HG02678 (cell line): ENCODE measurements at regions not wholly inside any gene's neighbourhood (a gene's known extent, or its start where the extent isn't known, plus 50 kb on each side); places are given as distances from the start of the nearest gene placed in this dataset.
A peak's percentile ranks its signal among the peaks of the same experiment; 100 is the strongest.
"Not testable (repeated sequence)": the region's sequence is repeated elsewhere in the genome, so short reads cannot be mapped to it uniquely, and the experiment has no call there.

Experiments used
- ATAC-seq: cut with Tn5 transposase; IDR thresholded peaks from one replicate; pipeline ENCODE4 v1.9.1; 2021; ENCODE audit warnings: mild to moderate bottlenecking, moderate library complexity; ENCODE audit not compliant: unreplicated experiment

DNA sequence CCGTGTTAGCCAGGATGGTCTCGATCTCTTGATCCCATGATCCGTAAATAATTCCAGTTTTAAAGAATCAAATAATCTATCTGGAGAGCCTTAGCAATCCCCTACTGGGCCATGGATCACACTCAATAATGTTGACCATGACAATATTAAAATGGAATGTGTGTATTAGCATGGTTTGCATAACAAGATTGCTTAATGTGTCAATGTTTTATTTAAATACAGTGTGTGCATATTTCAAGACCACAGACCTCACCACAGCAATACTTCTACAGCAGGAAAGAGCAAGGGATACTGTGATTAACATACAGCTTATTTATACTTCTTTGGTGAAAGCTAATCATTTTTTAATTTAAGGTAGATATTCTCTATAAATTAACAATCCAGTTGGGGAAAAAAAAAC is 470.4 kb downstream of the TFAP2B start:
- ATAC-seq, result no peak

DNA sequence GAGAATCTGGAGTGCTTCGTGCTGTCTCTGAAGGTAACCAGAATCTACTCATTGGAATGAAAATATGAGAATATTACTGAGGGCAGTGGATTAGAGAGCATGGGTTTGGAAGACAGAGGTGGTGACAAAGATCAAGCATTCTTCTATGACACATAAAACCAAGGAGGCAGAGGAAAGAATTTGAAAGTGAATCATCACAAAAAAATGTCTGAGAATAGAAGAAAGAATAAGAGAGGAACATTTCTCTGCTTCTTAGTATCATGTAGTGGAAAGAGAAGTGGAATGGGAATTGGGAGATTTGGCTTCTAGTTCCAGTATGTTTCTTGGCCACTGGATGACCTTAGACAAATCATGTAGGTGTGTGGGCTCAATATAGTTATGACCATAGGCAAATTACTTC is 474.0 kb downstream of the TFAP2B start:
- no peak for ATAC-seq

DNA sequence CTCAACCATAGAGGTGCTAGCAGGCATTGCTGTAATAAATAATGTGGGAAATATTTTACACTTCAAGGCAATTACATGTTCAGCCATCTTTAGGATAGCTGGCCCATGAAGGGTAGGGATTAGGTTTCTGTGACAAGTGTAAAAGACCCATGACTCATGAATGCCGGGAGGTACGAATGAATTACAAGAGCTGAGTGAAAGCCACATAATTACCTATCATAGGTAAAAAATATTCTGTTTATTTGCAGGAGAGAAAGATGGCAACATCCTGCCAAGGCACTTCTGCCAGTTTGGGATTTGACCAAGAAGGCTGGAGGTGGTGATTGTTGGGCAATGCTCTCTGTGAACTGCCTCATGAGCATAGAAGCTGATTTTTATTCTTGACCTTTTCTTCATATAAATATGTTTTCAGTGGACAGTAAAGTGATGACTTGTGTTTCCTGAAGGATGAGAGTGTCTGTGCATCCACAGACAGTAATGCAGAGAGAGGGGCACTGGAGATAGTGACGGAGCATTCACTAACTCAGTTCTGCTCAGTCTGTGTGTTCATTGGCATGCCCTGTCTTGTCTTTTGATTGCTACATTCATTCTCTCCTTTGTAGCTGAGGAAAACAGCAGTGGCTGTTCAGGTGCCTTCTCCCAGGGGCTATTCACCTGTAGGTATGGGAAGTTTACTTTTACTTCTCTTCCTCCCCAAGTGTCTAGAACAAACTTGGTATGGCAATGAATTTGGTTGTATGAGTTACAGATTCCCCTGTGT is 481.1 kb downstream of the TFAP2B start:
- ATAC-seq, result no peak

DNA sequence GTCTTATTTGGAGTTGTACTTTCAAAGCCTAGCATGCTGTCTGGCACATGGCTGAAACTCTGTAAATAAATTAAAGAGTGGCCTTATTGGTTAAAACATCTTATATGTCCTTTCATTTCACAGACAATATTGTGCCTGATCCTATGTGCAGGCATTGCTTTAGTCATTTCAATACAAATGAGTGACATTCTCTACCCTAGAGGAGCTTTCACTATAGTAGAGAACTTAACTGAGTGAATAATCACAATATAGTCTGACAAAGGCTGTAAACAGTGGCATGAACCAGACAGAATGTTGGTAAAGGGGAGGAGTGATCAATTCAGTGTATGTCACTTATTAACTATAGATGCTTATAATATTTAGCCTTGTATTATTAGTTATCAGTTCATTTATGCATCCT is 481.8 kb downstream of the TFAP2B start:
- ATAC-seq, result peak; percentile 49

DNA sequence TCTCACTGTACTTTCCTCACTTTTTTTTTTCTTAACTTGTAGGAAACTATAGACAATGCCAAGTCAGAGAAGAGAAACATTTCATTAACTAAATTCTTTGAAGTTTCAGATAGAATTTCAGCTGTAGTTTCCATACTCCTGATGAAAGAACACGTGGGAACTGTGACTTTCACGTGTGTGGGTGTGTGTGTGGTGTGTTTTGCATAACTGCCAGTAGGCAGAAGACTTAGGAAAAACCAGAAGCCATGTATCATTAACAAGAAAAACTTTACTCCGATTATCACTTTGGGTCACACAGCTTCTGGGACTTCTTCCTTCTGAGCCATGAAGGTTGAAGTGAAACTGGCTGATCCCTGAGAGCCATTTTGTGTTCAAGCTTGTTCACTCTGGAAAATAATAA is 483.3 kb downstream of the TFAP2B start:
- peak; percentile 71 for ATAC-seq

DNA sequence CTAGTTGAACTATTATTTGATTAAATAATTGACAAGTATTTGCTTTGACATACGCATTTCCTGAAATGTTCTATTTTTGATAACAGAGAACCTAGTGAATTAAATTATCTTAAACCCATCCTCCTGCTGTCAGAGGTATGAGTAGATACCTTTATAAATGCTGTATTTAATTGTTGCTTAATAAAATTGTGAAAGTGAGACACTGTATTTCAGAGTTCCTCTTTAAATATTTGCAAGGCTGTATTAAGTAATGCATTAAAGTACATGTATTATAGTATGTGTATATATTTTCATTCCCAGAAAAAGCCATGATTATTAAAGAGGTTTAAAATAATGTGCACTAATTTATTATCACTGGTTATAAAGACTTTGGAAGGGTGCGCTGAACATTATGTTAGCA is 483.8 kb downstream of the TFAP2B start:
- no peak for ATAC-seq

DNA sequence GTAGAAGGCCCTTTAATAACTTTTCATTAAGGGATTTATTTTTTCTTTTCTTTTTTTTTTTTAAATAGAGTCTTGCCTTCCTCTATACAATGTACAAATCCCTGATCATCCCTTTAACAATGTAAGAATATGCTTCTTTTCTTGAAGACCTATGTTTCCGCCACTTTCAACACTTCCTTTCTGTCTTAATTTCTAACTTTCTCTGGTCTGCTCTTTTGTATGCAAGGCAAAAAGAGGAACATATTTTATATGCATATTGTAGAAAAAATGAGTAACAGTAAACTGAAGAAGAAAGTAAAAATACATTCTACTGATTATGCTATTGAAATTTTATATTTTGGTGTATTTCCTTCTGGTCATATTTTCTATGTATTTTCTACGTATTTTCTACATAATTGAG is 484.7 kb downstream of the TFAP2B start:
- no peak for ATAC-seq

DNA sequence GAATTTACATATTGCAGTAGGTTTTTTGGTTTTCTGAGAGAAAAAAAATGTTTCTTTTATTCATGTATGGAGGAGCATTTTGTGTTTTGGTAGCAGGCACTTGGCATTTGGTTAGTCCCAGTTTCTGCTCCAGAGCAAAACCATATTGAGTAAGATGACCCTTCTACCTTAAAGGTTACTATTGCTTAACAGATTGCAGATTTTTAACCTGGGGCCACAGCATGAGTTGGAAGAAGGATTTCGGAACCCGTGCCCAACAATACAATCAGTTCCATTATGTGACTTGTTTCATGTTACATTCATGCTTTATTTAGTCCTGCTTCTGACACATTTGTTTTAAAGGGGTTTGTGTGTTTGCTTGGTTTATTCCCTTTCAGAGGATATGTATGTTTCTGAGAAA is 496.3 kb downstream of the TFAP2B start:
- no peak for ATAC-seq

DNA sequence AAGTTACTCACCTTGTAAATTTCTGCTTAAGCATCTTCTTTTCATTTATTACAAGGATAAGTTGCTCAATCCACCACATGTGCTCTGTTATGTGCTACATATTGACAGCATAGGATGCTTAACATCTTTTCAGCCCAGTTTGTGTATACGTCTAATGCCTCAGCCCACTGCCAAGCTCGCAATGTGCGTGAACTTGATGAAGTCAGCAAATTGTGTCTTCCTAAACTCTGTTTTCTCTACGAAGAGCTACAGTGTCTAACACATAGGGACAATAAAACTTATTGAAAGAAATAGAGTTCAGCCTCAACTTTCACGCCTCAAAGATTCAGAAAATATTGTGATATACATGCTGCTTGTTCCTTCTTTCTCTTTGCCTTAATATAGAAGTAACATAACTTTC is 500.0 kb downstream of the TFAP2B start:
- ATAC-seq, result no peak

DNA sequence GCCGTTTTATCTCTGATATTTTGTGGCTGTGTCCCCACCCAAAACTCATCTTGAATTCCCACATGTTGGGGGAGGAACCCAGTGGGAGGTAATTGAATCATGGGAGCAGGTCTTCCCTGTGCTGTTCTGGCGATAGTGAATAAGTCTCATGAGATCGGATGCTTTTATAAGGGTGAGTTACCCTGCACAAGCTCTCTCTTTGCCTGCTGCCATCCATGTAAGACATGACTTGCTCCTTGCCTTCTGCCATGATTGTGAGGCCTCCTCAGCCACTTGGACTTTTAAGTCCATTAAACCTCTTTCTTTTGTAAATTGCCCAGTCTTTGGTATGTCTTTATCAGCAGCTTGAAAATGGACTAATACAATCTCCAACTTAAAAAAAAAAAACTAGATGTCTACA is 502.8 kb downstream of the TFAP2B start:
- ATAC-seq, result not testable (repeated sequence)

DNA sequence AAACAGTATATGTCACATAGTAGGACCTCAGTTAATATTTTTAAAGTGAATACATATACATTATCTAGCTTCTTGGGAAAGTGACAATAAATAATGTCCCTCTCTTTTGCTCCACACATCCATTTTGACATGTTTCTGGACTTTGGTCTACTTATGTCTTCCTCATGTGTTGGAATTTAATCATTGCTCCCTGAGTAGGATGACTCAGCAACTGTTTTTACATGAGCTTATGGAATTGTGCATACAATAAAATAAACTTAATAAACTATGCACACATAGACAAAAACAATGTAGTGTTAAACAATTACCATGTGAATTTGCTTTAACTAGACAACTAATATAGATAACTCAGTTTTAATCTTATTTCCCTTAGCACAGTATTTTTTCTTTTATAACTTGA is 503.8 kb downstream of the TFAP2B start:
- no peak for ATAC-seq

DNA sequence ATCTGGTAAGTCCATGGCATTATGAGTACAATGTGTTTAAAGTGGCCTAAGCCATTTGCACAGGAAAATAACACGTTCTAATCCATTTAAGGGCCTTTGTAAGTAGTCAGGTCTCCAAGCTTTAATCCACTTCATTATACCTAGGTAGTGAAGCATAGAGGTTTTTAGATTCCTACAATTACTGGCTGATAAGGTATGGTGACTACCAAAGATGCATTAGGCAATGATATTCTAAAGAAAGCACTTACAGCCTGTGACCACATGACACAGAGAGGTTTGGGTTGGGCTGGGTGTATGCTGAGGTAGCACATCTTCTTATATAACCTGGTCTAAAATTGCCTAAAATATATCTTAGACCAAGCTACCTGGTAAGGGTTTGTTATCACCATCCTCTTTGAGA is 504.4 kb downstream of the TFAP2B start:
- ATAC-seq, result no peak

DNA sequence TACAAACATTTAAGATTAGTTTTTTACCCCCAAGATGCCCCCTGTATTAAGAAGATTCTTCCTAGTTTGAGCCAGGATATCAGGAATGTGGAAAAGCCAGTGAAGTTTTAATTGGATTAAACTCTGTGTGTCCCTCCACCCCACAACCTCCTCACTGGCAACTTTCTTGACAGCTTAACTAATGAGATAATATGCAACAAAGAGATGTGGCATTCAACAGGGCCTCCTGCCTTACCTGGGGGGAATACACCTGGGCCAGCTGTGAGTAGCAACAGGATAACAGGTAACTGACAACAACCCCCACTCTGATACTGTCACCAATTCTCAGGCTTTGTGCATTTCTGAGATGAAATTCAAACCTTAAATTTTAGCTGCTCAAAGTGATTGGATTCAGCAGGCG is 512.3 kb downstream of the TFAP2B start:
- ATAC-seq, result no peak

DNA sequence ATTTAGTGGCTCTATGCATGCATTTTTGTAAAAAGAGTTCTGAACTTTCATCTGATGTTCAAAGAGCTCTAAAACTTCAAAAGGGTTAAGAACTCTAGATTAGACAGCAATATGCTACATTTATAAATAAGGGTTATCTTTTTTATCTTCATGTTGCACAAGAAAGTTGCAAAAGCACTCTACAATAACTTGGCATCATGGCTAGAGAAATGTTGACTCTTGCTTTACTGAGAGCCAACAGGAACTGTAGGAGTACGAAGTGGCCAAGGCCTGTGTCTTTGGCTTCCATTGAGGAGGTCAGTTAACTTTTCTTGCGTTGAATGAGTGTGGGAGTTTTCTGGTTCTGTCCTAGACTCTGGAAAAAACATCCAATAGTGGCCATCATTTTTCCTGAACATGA is 516.9 kb downstream of the TFAP2B start:
- no peak for ATAC-seq

DNA sequence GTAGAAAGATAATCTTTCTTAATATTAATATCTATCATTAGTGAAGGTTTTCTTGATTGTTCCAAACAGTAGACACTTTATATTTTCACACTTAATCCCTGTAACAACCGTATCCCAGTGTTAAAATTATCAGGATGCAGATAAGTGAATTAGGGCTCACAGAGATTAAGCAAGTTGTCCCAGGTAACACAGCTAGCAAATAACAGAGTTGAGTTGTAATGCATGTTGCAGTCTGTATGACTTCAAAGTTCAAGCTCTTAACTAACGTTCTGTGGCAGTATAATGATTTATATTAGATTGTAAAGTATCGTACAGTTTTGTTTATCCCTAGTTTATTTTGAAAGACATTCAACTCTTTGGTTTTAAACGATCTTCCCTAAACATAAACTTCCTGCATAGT is 517.5 kb downstream of the TFAP2B start:
- ATAC-seq, result no peak

DNA sequence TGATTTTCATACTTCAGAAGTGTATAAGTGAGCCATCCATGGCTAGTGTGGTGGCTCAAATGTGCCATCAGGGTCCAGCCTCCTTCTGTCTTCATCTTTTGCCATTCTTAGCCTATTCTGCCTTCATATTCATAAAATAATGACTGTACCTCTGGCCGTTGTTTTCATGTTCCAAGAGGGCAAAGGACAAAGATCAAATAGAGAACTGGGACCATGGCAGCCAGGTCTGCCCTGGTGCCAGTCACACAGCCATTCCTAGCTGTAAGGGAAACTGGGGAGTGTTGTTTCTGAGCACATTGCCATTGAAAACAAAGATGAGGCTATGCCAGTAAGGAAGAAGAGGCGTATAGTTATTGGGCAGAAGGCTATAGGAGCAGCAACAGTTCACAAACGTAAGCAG is 518.6 kb downstream of the TFAP2B start:
- no peak for ATAC-seq

DNA sequence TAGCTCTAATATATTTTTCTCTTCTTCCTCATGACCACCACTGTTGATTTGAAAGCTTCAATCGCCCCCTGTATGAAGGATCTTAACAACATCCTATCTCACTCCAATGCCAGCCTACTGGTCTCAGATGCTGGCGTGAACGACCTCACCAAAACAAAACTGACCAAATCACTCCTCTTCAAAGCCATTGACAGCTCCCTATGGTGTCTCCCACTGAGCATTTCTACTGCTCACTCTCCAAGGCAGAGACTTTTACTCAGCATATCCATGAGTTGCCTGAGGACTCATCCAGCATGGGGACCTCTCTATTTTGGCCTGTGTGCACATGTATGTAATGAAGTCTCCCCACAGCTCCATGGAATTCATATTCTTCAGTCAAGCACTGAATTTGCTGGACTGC is 520.4 kb downstream of the TFAP2B start:
- ATAC-seq, result no peak

DNA sequence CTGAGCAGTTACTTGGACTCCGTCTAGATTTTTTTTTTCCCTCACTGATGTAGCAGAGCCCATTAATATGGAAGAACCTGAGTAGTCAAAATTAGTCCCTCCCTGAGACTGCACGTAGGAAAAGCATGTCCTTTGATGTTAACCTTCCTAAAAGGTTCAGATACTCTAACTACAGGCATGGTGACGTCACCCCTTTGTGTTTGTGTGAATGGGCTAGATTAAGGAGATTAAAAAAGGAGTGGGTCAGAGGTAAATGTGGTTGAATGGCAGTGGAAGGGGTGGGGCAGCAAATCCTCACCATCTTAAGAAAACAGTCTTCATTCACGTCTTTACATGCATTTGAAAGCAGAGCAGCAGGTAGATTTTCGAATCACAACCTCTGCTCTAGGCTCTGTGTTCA is 521.1 kb downstream of the TFAP2B start:
- ATAC-seq, result no peak

DNA sequence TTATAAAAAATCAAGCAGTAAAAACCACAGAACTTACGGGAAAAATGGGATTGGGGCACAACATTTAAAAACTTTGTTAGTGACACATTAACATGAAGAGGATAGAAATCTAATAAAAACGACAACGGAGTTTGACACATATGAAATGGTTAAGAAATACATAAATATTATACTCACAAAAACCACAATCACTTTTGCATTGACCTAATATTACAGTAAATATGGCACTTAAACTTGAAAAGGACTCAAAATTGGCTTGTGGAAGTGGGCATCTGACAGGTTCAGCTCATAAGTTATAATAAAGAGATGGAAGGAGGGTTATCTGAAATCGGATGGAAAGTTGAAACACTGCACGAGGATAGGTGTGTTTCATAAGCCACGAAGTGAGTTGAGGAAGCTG is 523.7 kb downstream of the TFAP2B start:
- ATAC-seq, result no peak

DNA sequence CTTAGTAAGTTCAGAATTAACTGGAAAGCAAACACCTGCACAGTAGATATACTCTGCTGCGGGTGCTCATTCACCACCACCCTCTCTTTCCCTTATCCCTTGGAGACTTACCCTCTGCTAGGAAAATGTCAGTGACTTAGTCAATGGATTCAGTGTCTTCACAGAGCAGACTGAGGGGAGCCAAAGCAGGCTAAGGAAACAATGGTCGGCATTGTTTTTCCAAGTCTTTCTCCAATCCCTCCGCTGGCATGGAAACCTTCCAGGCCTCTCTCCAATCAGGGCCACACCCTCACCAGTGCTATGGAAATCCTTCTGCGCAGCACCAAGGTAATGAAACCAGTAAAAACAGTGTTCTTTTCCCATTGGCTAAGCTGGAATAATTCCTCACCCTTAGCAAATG is 531.2 kb downstream of the TFAP2B start:
- no peak for ATAC-seq

DNA sequence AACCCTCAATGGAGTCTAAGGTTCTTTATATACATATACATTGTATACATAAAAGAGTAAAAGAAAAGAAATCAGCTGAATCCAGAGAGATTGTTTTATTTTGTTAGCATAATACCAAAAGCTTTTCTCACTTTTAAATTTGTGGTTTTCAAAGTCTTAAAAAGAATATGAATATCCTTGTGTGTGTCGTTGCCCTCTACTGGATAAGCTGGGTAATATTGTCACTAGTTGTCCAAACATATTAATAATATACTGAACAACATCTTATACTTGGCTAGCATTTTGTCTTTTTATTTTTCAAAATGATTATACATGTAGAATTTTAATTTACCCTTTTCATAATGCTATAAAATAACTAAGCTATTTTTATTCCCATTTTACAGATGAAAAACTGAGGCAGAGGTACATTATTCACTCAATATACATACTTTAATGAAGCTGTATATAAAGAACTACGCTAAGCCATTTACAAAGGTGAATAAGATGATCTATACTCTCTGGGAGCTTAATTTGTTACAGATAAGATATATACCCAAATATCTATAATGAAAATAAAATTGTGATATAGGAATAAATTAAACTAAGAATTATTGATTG is 531.7 kb downstream of the TFAP2B start:
- ATAC-seq, result no peak

DNA sequence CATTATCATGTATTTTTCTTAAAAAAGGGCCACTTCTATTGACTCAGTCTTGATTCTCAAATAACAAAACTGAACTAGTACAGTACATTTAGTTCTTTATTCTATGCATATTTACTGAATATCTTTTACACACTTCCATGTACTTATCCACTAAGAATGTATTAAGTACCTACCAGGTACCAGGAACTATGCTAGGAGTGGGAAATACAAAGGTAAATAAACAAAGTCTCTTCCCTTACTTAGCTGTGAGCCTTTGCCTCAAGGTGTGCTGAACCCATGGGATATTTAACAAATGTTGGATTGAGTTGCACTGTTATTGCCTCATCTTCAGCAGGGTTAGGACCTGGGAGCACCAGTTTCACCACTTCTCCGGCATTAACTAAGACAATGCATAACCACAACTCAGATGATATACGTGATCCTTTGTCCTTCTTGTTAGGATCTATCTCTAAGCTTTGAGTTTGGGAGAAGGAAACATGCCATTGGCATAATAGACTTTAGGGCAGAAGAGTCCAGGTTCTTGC is 533.9 kb downstream of the TFAP2B start:
- no peak for ATAC-seq

DNA sequence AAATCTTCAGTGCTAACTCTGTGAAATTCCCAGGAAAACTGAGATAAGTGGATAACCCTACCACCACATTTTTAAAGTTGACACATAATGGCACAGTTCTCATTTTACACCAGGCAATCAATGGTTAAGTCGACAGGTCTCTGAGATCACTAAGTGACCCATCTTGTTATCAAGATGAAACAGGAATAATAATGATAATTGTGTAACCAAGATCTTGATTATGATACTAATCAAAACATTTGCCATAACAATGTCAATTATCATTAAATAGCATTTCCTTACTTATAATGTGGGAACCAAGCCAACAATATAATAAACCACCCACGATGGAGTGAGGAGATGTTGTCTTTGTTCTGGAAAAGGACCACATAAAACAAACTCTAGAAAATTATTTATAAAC is 541.6 kb downstream of the TFAP2B start:
- no peak for ATAC-seq
